HG03521 (cell line): ENCODE measurements at regions not wholly inside any gene's neighbourhood (a gene's known extent, or its start where the extent isn't known, plus 50 kb on each side); places are given as distances from the start of the nearest gene placed in this dataset.

Experiments
- ATAC-seq: cut with Tn5 transposase; IDR thresholded peaks from one replicate; pipeline ENCODE4 v1.9.1; 2021; ENCODE audit warnings: mild to moderate bottlenecking, moderate library complexity; ENCODE audit not compliant: unreplicated experiment

DNA sequence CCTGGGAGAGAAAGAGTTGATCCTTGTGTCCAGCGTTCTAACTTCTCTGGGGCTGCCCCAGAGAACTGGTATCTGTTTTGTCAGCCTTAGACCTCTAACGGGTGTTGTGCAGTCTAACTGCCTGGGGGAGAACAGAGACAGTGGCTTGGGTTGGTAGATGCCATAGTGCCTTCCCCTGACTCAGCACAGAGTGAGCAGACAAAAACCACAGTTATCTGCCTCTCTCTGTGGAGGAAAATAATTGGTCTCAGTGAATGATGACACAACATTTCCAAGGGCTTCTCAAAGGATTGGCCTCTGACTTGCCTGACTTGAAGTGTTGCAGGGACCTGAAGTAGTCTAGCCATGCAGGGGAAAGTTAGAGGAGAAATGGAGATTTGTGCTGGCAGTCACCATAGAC is 226.2 kb upstream of the MAN1A1 start:
- no peak for ATAC-seq

DNA sequence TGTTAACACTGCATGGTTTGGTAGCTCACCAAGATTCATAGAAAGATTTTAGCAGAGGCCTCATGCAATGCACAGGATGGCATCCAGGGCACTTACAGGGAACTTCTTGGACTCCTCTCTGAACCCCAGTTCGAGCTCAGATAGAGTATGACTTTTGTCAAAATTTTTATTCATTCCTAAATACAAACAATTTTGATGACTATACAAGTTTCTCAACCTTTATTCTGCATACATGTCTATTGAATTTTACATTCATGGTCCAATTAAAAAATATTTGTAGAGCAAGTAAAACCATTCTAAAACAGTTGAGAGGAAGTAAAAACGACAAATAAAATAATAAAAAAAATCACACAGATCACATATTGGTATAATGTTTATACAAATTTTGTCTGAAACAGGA is 219.0 kb upstream of the MAN1A1 start:
- no peak for ATAC-seq

DNA sequence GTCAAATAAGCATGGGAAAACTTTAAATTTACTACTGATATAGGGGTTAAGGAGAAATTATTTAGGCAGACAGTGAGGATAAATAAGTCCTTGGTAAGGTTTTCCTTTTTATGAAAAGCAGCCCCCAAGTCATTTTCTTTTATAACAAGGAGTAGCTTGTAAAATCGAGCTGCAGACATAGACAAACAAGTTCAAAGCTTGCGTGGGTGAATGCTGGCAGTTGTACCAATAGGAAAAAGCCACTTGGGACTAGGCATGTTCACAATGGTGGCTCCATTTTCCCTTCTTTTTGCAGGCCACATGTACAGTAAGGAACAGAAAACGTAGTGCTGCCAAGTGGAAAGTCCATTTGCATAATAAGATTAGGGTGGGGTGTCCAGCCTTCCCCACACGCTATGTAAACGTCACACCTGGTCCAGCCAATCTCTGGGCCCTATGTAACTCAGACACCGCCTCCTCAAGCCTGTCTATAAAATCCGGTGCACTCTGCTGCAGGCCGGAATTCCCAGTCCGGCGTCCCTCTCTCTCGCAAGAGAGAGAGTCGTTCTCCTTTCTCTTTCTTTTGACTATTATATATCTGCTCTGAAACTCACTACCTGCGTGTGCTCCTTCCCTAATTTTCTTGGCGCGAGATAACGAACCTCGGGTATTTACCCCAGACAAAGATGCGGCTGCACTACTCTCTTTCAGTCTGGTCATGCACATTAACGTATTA is 217.1 kb upstream of the MAN1A1 start:
- no peak for ATAC-seq

DNA sequence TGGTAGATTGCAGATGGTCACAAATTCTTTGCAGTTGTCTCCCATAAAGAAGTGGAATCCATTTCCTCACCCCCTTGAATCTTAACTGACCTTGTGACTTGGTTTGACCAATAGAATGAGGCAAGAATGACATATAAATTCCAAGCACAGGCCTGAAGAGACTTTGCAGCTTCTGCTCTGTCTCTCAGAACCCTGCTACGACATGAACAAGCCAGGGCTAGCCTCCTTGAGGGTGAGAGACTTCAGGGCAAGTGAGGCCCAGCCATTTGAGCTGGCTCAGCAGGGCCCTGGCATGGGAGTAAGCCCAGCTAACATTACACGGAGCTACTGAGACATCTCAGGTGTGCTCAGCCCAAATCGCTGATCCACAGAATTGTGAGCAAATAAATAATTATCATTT is 216.3 kb upstream of the MAN1A1 start:
- ATAC-seq, result no peak

DNA sequence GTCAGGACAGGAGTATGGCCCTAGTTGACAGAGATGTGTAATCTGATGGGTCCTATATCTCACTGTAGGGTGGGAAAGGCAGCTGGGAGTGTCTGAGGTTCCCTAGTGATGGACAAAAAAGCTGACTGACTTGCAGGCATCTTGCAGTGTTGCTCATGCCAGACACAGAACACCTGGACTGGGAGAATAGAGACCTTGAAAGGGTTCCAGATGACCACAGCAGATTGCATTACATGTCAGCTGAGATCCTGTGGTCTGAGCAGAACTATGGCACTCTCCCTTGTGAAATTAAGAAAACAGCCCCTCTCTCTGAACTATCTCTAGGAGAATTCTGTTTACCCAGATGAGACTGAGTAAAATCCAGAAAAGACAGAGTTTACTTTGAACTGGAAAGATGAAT is 212.6 kb upstream of the MAN1A1 start:
- ATAC-seq, result no peak

DNA sequence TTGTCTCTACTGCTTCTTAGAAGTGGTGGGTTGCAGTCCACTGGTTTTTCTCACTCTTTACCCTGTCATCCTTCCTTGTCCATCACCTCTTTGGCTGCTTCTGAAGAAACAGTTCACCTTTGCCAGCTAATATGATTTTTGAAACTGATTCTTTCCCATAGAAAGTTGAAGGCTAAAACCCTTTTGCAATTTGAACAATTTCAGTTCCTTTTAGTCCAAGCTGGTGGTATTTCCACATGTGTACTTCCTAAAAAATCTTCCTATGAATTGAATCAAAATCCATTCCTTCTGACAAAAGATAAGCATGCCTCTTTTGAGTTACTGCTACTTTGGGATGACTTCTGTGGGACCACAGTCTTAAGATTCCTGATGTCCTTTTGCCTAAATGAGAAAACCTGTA is 210.0 kb upstream of the MAN1A1 start:
- no peak for ATAC-seq

DNA sequence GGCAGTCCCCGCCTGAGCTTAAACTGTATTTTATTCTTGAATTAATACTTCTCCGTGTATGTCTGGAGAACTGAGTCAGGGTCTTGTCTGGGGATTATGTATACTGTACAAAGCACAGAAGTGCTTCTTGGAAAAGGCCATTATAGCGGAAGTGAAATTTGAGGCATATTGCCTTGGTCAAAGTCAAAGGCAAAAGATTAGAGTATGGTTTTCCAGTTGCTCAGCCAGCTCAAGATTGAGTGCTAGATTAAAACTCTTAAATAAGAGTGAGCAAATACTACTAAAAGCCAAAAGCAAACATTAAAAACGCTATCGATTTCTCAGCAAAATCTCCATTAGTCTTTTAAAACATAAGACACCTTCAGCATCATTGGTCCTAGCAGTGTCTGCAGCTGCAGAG is 207.7 kb upstream of the MAN1A1 start:
- no peak for ATAC-seq

DNA sequence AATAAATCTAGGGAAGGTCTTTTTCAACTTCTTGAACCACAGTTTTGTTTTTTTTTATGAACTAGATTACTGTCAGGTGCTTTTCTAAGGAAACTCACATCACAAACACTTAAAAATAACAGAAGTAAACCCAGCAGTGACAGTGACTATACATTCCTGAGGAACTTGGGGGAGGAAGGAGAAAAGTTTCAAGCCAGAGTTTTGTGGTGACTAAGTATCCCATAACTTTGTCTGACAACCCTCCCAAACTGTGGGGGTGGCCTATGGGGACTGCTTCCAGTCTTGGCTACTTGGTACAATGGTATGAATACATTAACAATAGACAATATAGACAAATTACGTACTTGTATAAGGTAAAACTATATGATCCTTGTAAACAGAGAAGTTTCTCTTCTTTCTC is 202.5 kb upstream of the MAN1A1 start:
- no peak for ATAC-seq

DNA sequence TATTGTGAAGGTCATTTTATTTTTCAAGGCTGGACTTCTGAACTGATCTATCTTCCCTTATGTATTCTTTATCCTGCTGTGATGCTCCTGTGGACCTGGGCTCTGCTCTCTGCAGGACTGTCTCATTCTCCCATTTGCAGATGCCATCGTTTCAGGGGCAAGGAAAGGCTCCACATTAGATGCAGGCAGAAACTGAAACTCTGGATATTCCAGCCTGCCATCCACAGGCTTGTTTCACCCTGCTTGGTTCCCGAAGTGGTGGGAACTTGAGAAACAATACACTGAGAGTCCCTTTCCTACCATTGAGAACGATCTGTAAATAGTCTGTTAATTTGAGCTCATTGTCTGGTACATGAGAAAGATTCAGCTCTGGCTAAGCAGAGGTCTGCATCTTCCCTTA is 197.5 kb upstream of the MAN1A1 start:
- ATAC-seq, result no peak

DNA sequence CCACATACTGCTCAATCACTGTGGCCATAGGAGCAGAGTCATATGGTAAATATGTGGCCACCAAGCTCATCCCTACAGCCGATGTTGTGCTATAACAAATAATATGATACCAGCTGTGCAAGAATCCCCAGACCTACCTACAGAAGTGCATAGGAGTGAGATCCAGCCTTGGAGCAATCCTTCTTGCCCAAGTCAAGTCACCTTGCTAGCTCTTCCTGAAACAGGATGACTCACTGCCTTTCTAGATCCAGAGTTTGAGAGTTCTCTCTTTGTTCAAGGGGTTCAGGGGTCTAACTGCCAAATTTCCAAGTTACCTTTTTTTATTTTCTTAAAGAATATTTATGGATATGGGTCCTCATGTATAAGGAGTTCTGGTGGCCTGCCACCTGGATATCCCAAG is 195.7 kb upstream of the MAN1A1 start:
- ATAC-seq, result no peak

DNA sequence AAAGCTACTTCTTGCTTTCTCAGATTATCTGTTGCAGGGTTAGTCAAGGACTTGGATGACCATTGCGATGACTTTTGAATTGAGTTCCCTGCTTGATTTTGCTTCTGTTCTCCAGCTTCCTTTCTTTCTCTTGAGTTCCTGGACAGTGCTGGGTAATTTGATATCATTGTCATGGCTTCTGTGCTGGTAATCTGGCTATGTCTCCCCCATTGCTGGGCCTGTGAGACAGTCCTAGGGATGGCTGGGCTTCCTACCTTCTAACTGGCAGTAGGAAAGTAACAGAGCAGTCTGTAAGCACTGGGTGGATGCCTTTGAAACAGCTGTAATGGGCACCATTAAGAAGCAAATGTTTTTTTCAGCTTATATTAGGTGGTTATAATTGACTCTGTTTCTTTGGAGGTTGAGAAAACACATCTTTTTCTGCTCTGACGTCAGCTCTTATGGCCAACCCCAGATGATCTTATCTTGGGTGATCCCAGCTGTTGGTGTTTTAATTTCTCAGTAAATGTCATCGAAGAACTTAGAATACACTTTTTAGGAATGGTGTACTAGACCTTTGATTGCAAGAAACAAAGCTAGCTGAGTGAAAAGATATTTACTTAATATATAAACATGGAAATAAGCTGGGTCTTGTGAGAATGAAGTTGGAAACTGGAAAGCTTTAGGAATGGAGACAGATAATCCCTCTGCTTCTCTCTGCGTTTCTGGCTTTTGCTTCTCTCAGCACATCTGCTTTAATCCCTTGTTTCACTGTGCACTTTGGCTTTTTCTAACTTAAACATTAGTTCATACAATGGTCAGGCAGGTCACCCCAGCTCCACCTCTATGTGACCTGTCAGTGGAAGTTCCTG is 195.0 kb upstream of the MAN1A1 start:
- no peak for ATAC-seq

DNA sequence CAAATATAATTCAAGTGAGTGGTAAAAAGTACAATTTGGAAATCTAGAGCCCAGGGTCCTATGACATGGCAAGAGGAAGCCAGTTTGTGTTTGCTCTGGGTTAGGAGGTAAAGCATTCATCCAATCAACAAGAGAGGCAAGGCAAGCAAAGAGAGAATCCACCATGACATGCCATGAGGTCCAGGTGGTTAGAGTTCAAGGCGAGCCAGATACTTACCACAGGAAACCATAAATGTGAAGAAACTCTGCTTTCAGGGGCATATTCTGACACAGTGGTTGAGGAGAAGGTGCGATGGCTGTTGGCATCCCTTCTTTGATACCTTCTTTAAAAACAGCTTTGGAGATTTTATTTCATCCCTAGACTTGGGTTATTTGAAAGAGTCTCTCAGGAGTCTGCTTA is 193.8 kb upstream of the MAN1A1 start:
- no peak for ATAC-seq

DNA sequence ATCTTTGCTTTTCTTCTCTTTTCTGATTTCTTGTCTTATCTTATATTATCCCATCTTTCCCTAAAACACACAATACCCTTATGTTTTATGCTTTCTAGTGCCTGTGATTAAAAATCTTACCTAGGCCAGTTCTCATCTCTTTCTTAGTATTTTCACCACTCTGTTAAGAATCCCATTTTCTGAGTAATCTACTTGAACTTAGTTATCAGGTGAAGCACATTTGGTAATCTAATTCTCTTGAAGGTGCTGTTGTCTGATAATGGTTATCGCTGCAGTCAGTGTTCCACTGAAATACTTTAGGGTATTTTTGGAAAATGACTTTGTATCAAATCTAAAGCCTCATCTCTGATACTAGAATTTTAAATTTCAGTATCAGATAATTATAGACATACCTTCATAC is 192.5 kb upstream of the MAN1A1 start:
- no peak for ATAC-seq

DNA sequence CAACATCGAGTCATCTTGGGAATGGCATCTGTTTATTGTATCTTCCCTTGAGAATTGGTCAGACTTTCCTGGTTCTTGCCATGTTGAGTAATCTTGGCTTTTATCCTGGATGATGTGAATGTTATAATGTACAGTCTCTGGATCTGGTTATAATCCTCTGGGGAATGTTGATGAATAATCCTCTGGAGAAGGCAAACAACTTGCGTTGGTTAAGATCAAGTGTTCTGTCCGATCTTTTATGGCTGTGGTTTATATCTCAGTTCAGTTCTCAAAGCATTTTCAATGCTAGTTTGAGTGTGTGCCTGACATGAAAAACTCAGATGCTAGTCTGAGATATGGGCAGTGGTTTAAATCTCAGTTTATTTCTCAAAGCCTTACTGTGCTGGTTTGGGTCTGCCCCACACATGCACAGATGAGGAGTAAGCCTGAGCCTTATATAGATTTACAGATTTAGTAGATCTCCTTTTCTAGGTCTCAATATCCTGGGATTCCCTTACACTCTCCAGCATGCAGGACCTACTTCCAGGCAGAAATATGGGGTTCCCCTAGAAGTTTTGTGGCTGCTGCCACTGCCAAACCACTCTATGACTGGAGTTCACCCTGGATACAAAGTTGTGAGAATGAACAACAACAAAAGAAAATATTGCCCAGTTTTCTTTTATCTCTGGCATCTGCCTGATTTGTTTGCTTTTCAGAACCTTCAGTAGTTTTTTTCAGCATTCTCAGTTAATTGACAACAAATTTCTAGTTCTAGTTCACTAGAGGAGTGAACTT is 191.8 kb upstream of the MAN1A1 start:
- ATAC-seq, result no peak

DNA sequence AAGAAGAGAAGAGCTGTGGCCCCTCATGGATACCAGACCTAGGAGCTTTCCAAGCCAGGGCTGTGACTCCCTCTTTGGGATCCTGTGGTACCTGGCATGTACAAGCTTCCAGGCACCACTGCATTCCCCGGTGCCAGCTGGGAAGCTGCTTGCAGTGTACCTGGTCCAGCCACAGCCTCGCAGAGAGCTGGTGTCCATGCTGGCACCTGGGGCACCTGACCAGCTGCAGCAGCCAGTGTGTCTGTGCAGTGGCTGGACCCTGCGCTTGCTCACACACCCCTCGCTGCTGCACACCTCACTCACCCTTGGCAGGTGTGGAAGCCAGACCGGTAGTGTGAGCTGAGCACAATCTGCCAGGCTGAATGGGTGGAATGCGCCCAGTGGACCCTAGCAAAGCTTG is 190.9 kb upstream of the MAN1A1 start:
- no peak for ATAC-seq

DNA sequence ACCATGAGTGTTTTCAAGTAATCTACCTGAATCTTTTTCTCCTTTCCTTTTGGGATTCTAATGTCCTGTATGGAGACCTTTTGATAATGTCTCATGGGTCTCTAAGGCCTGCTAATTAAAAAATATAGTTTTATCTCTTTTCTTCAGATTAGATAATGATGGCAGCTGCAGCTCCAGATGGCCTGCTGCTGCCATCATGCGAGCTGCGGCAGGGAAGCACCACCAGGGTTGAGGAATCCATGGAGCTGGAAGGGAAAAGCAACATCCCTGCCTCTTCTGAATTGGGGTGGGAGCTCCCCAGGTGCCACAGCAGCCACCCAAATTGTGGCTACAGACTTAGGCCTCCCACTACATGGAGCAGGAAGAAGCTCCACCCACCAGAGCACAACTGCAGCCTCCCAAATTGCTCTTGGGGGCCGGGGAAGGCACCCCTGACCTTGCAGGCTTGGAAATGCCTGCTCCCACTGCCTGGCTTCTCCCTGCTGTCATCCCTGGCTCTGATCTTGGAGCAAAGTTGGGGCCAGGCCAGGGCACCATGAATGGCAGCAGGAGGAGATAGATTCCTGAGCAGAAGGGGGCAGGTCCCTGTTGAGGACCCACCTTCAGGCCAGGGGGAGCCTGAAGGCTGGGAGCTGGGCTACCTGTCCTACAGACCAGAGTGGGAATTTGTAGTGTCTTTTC is 189.6 kb upstream of the MAN1A1 start:
- no peak for ATAC-seq

DNA sequence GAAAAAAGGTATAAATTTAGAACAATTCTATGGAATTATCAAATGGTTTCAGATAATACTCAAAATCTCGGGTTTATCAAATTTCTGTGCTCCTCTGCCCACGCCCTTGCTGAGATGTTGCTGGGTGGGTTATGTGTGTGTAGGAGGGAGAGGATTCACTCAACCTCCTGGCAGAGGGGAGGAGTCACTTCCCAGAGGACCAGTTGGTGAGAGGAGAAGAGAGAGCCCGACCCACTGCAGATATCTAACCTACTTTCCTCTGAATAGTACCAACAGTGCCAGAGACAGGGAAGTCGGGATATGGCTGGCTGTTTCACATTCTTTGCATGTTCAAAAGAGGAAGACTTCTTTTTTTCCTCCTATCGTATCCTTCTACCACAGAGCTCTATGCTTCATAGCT is 187.1 kb upstream of the MAN1A1 start:
- no peak for ATAC-seq

DNA sequence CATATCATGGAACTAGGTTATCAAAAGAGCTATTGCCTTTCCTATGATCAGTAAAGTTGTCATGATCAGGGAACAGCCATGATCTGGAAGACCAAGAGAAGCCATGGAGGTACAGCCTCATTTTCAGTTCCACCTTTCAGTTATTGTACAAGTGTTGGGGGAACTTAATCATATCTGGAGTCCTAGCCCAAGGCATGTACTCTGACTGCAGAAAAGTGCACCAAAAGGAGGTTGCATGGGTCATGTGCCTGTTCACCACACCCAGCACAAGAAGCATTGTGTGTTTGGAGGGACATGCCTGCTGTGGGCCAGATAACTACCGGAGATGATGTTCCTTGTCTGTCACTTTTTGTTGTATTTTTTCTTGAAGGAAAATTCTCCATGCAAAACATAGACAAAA is 185.8 kb upstream of the MAN1A1 start:
- no peak for ATAC-seq

DNA sequence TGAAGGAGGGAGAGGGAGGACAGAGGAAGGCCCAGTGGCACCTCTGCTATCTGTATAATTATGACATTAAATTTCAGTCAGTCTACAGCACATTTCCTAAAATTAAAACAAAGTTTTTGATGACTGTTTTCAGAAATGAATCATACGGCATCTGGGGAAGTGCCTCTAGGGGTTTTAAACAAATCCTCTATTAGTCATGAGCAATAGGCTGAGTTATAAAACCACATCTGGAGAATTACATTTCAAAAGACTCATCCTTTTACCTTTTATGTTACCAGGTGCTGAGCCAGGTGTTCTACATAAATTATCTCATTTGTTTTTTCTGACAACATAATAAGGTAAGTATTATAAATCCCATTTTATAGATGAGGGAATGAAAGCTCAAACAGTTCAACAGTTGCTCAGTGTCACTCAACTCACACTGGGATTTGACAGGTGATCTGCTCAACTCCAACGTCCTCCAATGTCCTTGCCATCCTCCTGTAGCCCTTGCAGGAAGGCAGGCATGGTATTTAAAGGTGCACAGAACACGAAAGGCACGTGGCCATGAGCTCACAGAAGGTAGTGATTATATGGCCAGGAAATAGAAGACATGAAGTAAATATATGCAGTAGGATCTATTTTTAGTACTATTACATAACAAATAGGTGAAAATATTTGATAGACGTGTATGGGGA is 184.2 kb upstream of the MAN1A1 start:
- ATAC-seq, result peak; percentile 64

DNA sequence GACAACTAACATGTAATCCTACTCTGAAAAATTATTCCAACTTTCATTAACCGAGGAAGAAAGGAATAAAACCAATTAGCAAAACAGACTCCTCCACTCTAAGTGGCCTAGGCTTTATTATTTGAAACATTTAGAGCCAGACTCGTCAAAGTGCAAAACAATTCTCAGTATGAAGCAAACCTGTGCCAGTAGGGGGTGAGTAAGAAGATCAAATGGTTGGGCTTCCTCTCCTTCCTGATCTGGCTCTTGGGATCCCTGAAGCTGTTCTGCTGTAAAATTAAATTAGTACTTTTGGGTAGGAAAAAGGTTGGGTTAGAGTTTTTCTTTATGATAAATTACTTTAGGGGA is 177.6 kb upstream of the MAN1A1 start:
- ATAC-seq, result no peak
